IMR-90 (cell line): ENCODE measurements at regions not wholly inside any gene's neighbourhood (a gene's known extent, or its start where the extent isn't known, plus 50 kb on each side); places are given as distances from the start of the nearest gene placed in this dataset.

Experiments
- ATAC-seq: fragments of 200-7000 bp; cut with Tn5 transposase; 2 replicates; pipeline ENCODE4 v1.9.1; 2020; ENCODE audit warnings: low read depth, mild to moderate bottlenecking, moderate library complexity
- BruUV-seq: library from RNA; stranded (reverse); fragments of 400-500 nt; replicated peaks from 2 replicates; lab custom pipeline; 2021; lab: Mats Ljungman, UMichigan
- CTCF ChIA-PET: fragments of 300-600 bp; formaldehyde crosslinking; extraction: SDS; loops from one replicate; lab custom pipeline; 2021; ENCODE audit warnings: antibody characterized with exemption; lab: Yijun Ruan, JAX
- POLR2A ChIA-PET: fragments of 300-600 bp; sonication (Branson Sonifier 250); formaldehyde crosslinking; loops from one replicate; lab custom pipeline; 2022; ENCODE audit warnings: antibody characterized with exemption; ENCODE audit not compliant: unreplicated experiment; lab: Charles Lee
- DNase-seq: peaks from one replicate; pipeline ENCODE4 v3.0.0; 2013
- H2AFZ ChIP-seq: replicated peaks from 2 replicates; pipeline ENCODE3; 2013; ENCODE audit warnings: low read length, mild to moderate bottlenecking; ENCODE audit not compliant: poor library complexity
- H2AK5ac ChIP-seq: 2 replicates; pipeline ENCODE4 v1.6.1; 2013; ENCODE audit warnings: low read depth, low read length, inconsistent platforms
- H2AK9ac ChIP-seq: replicated peaks from 2 replicates; pipeline ENCODE3; 2013; ENCODE audit warnings: mild to moderate bottlenecking, low read depth, low read length, moderate library complexity; ENCODE audit not compliant: poor library complexity
- H2BK120ac ChIP-seq: 2 replicates; pipeline ENCODE4 v1.6.1; 2013; ENCODE audit warnings: low read depth, low read length, inconsistent platforms
- H2BK15ac ChIP-seq: 3 replicates; pipeline ENCODE4 v1.6.1; 2013; ENCODE audit warnings: low read depth, low read length, inconsistent platforms
- H2BK20ac ChIP-seq: 2 replicates; pipeline ENCODE4 v1.6.1; 2013; ENCODE audit warnings: low read depth, mild to moderate bottlenecking, inconsistent platforms, low read length, moderate library complexity
- H2BK5ac ChIP-seq: 2 replicates; pipeline ENCODE4 v1.6.1; 2013; ENCODE audit warnings: mild to moderate bottlenecking, low read depth, low read length, inconsistent platforms; ENCODE audit not compliant: poor library complexity, severe bottlenecking
- H3K14ac ChIP-seq: replicated peaks from 2 replicates; pipeline ENCODE4 v1.6.1; 2013; ENCODE audit warnings: low read depth, low read length, inconsistent platforms
- H3K18ac ChIP-seq: 2 replicates; pipeline ENCODE4 v1.6.1; 2013; ENCODE audit warnings: low read depth, low read length, control low read depth
- H3K23ac ChIP-seq: 2 replicates; pipeline ENCODE4 v1.6.1; 2013; ENCODE audit warnings: low read depth, low read length, inconsistent platforms
- H3K27ac ChIP-seq: 2 replicates; pipeline ENCODE4 v1.5.1; 2013; ENCODE audit warnings: mild to moderate bottlenecking, control low read depth, low read length; ENCODE audit not compliant: insufficient read depth
- H3K27me3 ChIP-seq: 2 replicates; pipeline ENCODE4 v1.6.1; 2013; ENCODE audit warnings: low read length; ENCODE audit not compliant: control insufficient read depth, insufficient read depth
- H3K36me3 ChIP-seq: 2 replicates; pipeline ENCODE4 v1.6.1; 2013; ENCODE audit warnings: low read length, mixed read lengths; ENCODE audit not compliant: control insufficient read depth, insufficient read depth
- H3K4ac ChIP-seq: 2 replicates; pipeline ENCODE4 v1.6.1; 2013; ENCODE audit warnings: low read depth, low read length, inconsistent platforms
- H3K4me1 ChIP-seq: 2 replicates; pipeline ENCODE4 v1.6.1; 2013; ENCODE audit warnings: low read length, mixed read lengths; ENCODE audit not compliant: control insufficient read depth, insufficient read depth
- H3K4me2 ChIP-seq: 2 replicates; pipeline ENCODE4 v1.6.1; 2013; ENCODE audit warnings: low read depth, mild to moderate bottlenecking, control low read depth, low read length, moderate library complexity
- H3K4me3 ChIP-seq: 2 replicates; pipeline ENCODE4 v1.5.1; 2013; ENCODE audit warnings: low read depth, mild to moderate bottlenecking, control low read depth, low read length, moderate library complexity; ENCODE audit not compliant: insufficient read depth
- H3K56ac ChIP-seq: 2 replicates; pipeline ENCODE4 v1.6.1; 2013; ENCODE audit warnings: low read length, inconsistent platforms; ENCODE audit not compliant: insufficient read depth; ENCODE audit errors: extremely low read depth
- H3K79me1 ChIP-seq, 2 experiments: 2 replicates each; pipeline ENCODE4 v1.6.1; 2013; ENCODE audit warnings: low read length in 2 of 2, inconsistent platforms in 1 of 2, low read depth in 1 of 2
- H3K9ac ChIP-seq: 2 replicates; pipeline ENCODE4 v1.6.1; 2013; ENCODE audit warnings: low read depth, low read length, control low read depth
- H3K9me1 ChIP-seq: 2 replicates; pipeline ENCODE4 v1.6.1; 2013; ENCODE audit warnings: low read length, inconsistent platforms; ENCODE audit not compliant: insufficient read depth
- H3K9me3 ChIP-seq: 2 replicates; pipeline ENCODE4 v1.6.1; 2013; ENCODE audit warnings: low read length; ENCODE audit not compliant: control insufficient read depth, insufficient read depth
- H4K20me1 ChIP-seq: 2 replicates; pipeline ENCODE4 v1.6.1; 2013; ENCODE audit warnings: low read length, inconsistent platforms; ENCODE audit not compliant: insufficient read depth
- H4K5ac ChIP-seq: 2 replicates; pipeline ENCODE4 v1.6.1; 2013; ENCODE audit warnings: mild to moderate bottlenecking, low read depth, low read length, control low read depth
- H4K8ac ChIP-seq, 2 experiments: 2 replicates each; pipeline ENCODE4 v1.6.1; 2013; ENCODE audit warnings: low read depth in 2 of 2, low read length in 2 of 2, control low read depth in 1 of 2, inconsistent platforms in 1 of 2
- H4K91ac ChIP-seq: 2 replicates; pipeline ENCODE4 v1.6.1; 2013; ENCODE audit warnings: low read depth, low read length, inconsistent platforms; ENCODE audit not compliant: insufficient read depth
- CEBPB ChIP-seq: IDR thresholded peaks from 2 replicates; pipeline ENCODE4 v1.6.1; 2012; ENCODE audit warnings: low read depth, low read length, improper control_type of control experiment
- USF2 ChIP-seq: fragments of 150-350 bp; IDR thresholded peaks from 2 replicates; pipeline ENCODE4 v1.6.1; 2017; ENCODE audit warnings: mild to moderate bottlenecking, antibody characterized with exemption, low read length, low read depth
- WGBS, 2 experiments: methylation state at CpG; one replicate each; pipeline versions ENCODE4 v1.1.5 to v1.1.7; 2013; ENCODE audit warnings: missing lambda C conversion rate in 2 of 2; ENCODE audit not compliant: insufficient read length in 1 of 2; ENCODE audit errors: extremely low coverage in 2 of 2; 5-methylcytosine and 5-hydroxymethylcytosine counted together
- dilution Hi-C: fragments of 300-500 bp; cut with HindIII; formaldehyde crosslinking; loops from one replicate; pipeline ENCODE4 v1.14.3; 2018; ENCODE audit warnings: low sequenced_read_pairs; ENCODE audit not compliant: unreplicated experiment
- in situ Hi-C: fragments of 300-500 bp; cut with MboI; formaldehyde crosslinking; loops from 3 replicates; pipeline ENCODE4 v1.14.3; 2019; ENCODE audit warnings: low sequenced_read_pairs, inconsistent platforms, mixed read lengths
- intact Hi-C: fragments of 100-400 bp; cut with micrococcal nuclease; formaldehyde crosslinking; loops from 2 replicates; pipeline ENCODE4 v1.10.0; 2022

- TF ChIP-seq CEBPB = peak; percentile 69; the same call in 1 of the 2 replicates
- TF ChIP-seq USF2 = no peak
- no CpG with 5 or more reads among the region's 2 CpGs for WGBS, 2 experiments
- Histone ChIP-seq H4K5ac (no peak overlapping the region), H3K27me3 (no peaks in the 10 kb centered on the region), H4K20me1 (no peaks in the 10 kb centered on the region), H4K8ac (no peak overlapping the region), H3K4me1 (no peaks in the 10 kb centered on the region), H2AK5ac (no peak overlapping the region), H3K14ac (no peak overlapping the region), H3K27ac (no peak overlapping the region), H2AK9ac (no peak overlapping the region), H2BK120ac (no peak overlapping the region), H4K91ac (no peak overlapping the region), H3K18ac (no peak overlapping the region; the same call in 1 of the 2 replicates), H2AFZ (no peak overlapping the region), H3K4ac (no peak overlapping the region), H2BK5ac (no peak overlapping the region), H3K9me1 (no peaks in the 10 kb centered on the region), H2BK15ac (no peak overlapping the region), H3K56ac (no peak overlapping the region), H3K9me3 (no peaks in the 10 kb centered on the region), H2BK20ac (no peak overlapping the region), H3K79me1 (no peaks in the 10 kb centered on the region), H3K4me3 (no peak overlapping the region), H3K23ac (no peak overlapping the region), H3K9ac (no peak overlapping the region), H3K4me2 (no peak overlapping the region), H3K36me3 (no peaks in the 10 kb centered on the region)
- dilution Hi-C loops = no loop called here
- ChIA-PET POLR2A (no interaction called here), CTCF (interaction anchor here (0.7 kb wide), 1 partner anchor 23 kb away, joined by 3 read pairs; no protein-coding TSS in a partner anchor)
- peak; percentile 16 for DNase-seq
- in situ Hi-C loops = no loop called here
- no TSS peak for BruUV-seq
- intact Hi-C loops = no loop called here
- no peak for ATAC-seq
Observed at GRCh38 chr2:167706800-167707199, 540.6 kb downstream of the STK39 start.
